Uterus (tissue), 3 donors: ENCODE measurements at regions not wholly inside any gene's neighbourhood (a gene's known extent, or its start where the extent isn't known, plus 50 kb on each side); places are given as distances from the start of the nearest gene placed in this dataset.

ENCODE experiments used
- DNase-seq, 2 donors: peaks; one replicate each; pipeline ENCODE4 v3.0.0-alpha.2; 2019 to 2020
- H3K27ac ChIP-seq, 2 donors: fragments of 200-600 bp; sonication (generic); 1 replicate in 1 of 2; 2 replicates in 1 of 2; pipeline ENCODE4 v1.5.1; 2016 to 2018
- H3K27me3 ChIP-seq, 2 donors: fragments of 200-600 bp; sonication (generic); one replicate each; pipeline ENCODE4 v1.5.1; 2018 to 2019; ENCODE audit warnings: control low read depth in 1 of 2
- H3K36me3 ChIP-seq, 2 donors: fragments of 200-600 bp; sonication (generic); one replicate each; pipeline ENCODE4 v1.5.1; 2019; ENCODE audit warnings: control low read depth in 1 of 2
- H3K4me1 ChIP-seq, 2 donors: fragments of 200-600 bp; sonication (generic); one replicate each; pipeline ENCODE4 v1.5.1; 2018 to 2019; ENCODE audit warnings: control low read depth in 1 of 2
- H3K4me3 ChIP-seq, 2 donors: fragments of 200-600 bp; sonication (generic); 1 replicate in 1 of 2; 2 replicates in 1 of 2; pipeline ENCODE4 v1.5.1; 2018 to 2019; ENCODE audit warnings: mild to moderate bottlenecking in 1 of 2
- H3K9me3 ChIP-seq, 2 donors: fragments of 200-600 bp; sonication (generic); one replicate each; pipeline ENCODE4 v1.5.1; 2019; ENCODE audit warnings: control low read depth in 1 of 2
- POLR2A ChIP-seq, 2 donors: fragments of 450-650 bp; IDR thresholded peaks; one replicate each; pipeline ENCODE4 v1.6.1; 2016; ENCODE audit warnings: antibody characterized with exemption in 2 of 2, mild to moderate bottlenecking in 1 of 2, moderate library complexity in 1 of 2
- intact Hi-C: fragments of 100-400 bp; cut with DNase I; formaldehyde crosslinking; loops from one replicate; pipeline ENCODE4 v1.15.1; 2023; ENCODE audit warnings: low total_unique reads
- TF ChIP-seq, protein P1 (sequence below), 4 experiments: fragments of 200-600 bp in 2 of 4; fragments of 450-650 bp in 2 of 4; sonication (generic) in 2 of 4; IDR thresholded peaks; one replicate each; pipeline ENCODE4 v1.5.1; 2016 to 2019; ENCODE audit warnings: antibody characterized with exemption in 4 of 4, mild to moderate bottlenecking in 2 of 4, moderate library complexity in 1 of 4
- donor health status: DM: yes; HTN: yes; CAD: no.

DNA sequence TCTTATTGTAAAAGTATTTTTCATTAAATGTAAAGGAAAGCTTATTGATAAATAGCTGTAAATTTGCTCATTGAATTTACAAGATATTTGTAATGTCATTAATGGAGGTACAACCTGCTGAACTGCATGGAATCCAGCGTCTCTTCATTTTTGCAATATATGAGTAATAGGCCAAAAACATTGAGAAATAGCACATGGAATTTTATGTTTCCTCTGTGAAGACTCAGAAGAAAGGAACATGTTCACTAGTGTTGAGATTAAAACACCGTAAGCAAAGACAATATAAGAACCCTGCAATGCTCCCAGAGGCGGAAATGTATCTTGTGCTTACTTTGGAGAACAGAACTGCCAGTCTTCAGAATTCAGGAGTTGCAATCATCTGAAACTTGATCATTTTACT, 167.6 kb downstream of the ALDH1A2 start:
- intact Hi-C loops, result no loop called here
- TF ChIP-seq POLR2A (IDR thresholded peaks at IDR 0.05), result no peak
- TF ChIP-seq, protein P1, sequence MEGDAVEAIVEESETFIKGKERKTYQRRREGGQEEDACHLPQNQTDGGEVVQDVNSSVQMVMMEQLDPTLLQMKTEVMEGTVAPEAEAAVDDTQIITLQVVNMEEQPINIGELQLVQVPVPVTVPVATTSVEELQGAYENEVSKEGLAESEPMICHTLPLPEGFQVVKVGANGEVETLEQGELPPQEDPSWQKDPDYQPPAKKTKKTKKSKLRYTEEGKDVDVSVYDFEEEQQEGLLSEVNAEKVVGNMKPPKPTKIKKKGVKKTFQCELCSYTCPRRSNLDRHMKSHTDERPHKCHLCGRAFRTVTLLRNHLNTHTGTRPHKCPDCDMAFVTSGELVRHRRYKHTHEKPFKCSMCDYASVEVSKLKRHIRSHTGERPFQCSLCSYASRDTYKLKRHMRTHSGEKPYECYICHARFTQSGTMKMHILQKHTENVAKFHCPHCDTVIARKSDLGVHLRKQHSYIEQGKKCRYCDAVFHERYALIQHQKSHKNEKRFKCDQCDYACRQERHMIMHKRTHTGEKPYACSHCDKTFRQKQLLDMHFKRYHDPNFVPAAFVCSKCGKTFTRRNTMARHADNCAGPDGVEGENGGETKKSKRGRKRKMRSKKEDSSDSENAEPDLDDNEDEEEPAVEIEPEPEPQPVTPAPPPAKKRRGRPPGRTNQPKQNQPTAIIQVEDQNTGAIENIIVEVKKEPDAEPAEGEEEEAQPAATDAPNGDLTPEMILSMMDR (IDR thresholded peaks at IDR 0.05), result no peak
- no peak for DNase-seq

GRCh38 chr15:57902155-57902554, 163.4 kb downstream of the ALDH1A2 start:
- no peaks in the 10 kb centered on the region for H3K27me3 ChIP-seq
- no peak overlapping the region for H3K27ac ChIP-seq
- H3K4me3 ChIP-seq, result no peak overlapping the region
- H3K36me3 ChIP-seq, result no peaks in the 10 kb centered on the region
- H3K4me1 ChIP-seq, result no peaks in the 10 kb centered on the region
- no peak for DNase-seq
- intact Hi-C loops, result no loop called here
- no peaks in the 10 kb centered on the region for H3K9me3 ChIP-seq
- TF ChIP-seq, protein P1 (IDR thresholded peaks at IDR 0.05), result no peak
- no peak for TF ChIP-seq POLR2A (IDR thresholded peaks at IDR 0.05)

More for the DNA sequence above, 167.6 kb downstream of the ALDH1A2 start:
- H3K27ac ChIP-seq, result no peak overlapping the region
- H3K36me3 ChIP-seq, result no peaks in the 10 kb centered on the region
- no peaks in the 10 kb centered on the region for H3K4me1 ChIP-seq
- H3K4me3 ChIP-seq, result no peak overlapping the region
- H3K27me3 ChIP-seq, result no peaks in the 10 kb centered on the region
- no peaks in the 10 kb centered on the region for H3K9me3 ChIP-seq
